Nephron (organoid): ENCODE measurements at regions not wholly inside any gene's neighbourhood (a gene's known extent, or its start where the extent isn't known, plus 50 kb on each side); places are given as distances from the start of the nearest gene placed in this dataset.

Experiments
- H3K27ac Mint-ChIP-seq, 3 experiments: 2 replicates each; pipeline ENCODE4 v1.8.0; 2020; ENCODE audit warnings: mixed read lengths in 3 of 3, mild to moderate bottlenecking in 2 of 3, moderate library complexity in 1 of 3
- H3K27me3 Mint-ChIP-seq: 2 replicates; pipeline ENCODE4 v1.8.0; 2021; ENCODE audit warnings: low read depth, mild to moderate bottlenecking, moderate library complexity, mixed read lengths
- H3K36me3 Mint-ChIP-seq: 2 replicates; pipeline ENCODE4 v1.8.0; 2020; ENCODE audit warnings: low read depth, mixed read lengths
- H3K4me1 Mint-ChIP-seq: 2 replicates; pipeline ENCODE4 v1.8.0; 2020; ENCODE audit warnings: mixed read lengths
- H3K4me3 Mint-ChIP-seq, 3 experiments: 2 replicates each; pipeline ENCODE4 v1.8.0; 2020; ENCODE audit warnings: mild to moderate bottlenecking in 3 of 3, mixed read lengths in 3 of 3, moderate library complexity in 2 of 3
- H3K9me3 Mint-ChIP-seq: 2 replicates; pipeline ENCODE4 v1.8.0; 2020; ENCODE audit warnings: mixed read lengths
- CTCF ChIP-seq, 3 experiments: fragments of 200-600 bp; sonication (generic); IDR thresholded peaks; one replicate each; pipeline ENCODE4 v1.5.0; 2021; ENCODE audit warnings: antibody characterized with exemption in 3 of 3; ENCODE audit not compliant: unreplicated experiment in 3 of 3

GRCh38 chr2:220936641-220937197, 635.4 kb downstream of the EPHA4 start:
- TF ChIP-seq CTCF (IDR thresholded peaks at IDR 0.05; ENCODE audit: unreplicated experiment in 3 of 3): no peak
- H3K9me3 Mint-ChIP-seq: peaks cover 3% of the 10 kb centered on the region
- H3K27ac Mint-ChIP-seq: no peak overlapping the region
- H3K4me3 Mint-ChIP-seq: no peak overlapping the region
- peaks cover 16% of the 10 kb centered on the region for H3K27me3 Mint-ChIP-seq
- H3K4me1 Mint-ChIP-seq: peaks cover 10% of the 10 kb centered on the region
- H3K36me3 Mint-ChIP-seq: no peaks in the 10 kb centered on the region

- no peaks in the 10 kb centered on the region for H3K36me3 Mint-ChIP-seq
- no peak overlapping the region for H3K4me3 Mint-ChIP-seq
- no peak overlapping the region for H3K27ac Mint-ChIP-seq
- no peak for TF ChIP-seq CTCF (IDR thresholded peaks at IDR 0.05; ENCODE audit: unreplicated experiment in 3 of 3)
- H3K27me3 Mint-ChIP-seq: peaks cover 16% of the 10 kb centered on the region
- H3K4me1 Mint-ChIP-seq: peaks cover 10% of the 10 kb centered on the region
- H3K9me3 Mint-ChIP-seq: peaks cover 3% of the 10 kb centered on the region
These were observed 634.9 kb downstream of the EPHA4 start for GRCh38 chr2:220937245-220937644.

- Mint-ChIP-seq H3K27me3 (peaks cover 16% of the 10 kb centered on the region), H3K4me3 (no peak overlapping the region), H3K4me1 (peaks cover 7% of the 10 kb centered on the region), H3K36me3 (no peaks in the 10 kb centered on the region), H3K27ac (no peak overlapping the region), H3K9me3 (peaks cover 3% of the 10 kb centered on the region)
- no peak for TF ChIP-seq CTCF (IDR thresholded peaks at IDR 0.05; ENCODE audit: unreplicated experiment in 3 of 3)
These were observed 631.5 kb downstream of the EPHA4 start for GRCh38 chr2:220940646-220941045.

- Mint-ChIP-seq H3K4me3 (no peak overlapping the region), H3K36me3 (no peaks in the 10 kb centered on the region), H3K27ac (no peak overlapping the region), H3K9me3 (peaks cover 3% of the 10 kb centered on the region), H3K4me1 (peaks cover 5% of the 10 kb centered on the region), H3K27me3 (peaks cover 10% of the 10 kb centered on the region)
- no peak for TF ChIP-seq CTCF (IDR thresholded peaks at IDR 0.05; ENCODE audit: unreplicated experiment in 3 of 3)
These were observed 630.4 kb downstream of the EPHA4 start for GRCh38 chr2:220941683-220942082.

GRCh38 chr2:220946552-220946951, 625.6 kb downstream of the EPHA4 start:
- TF ChIP-seq CTCF (IDR thresholded peaks at IDR 0.05; ENCODE audit: unreplicated experiment in 3 of 3): no peak
- no peak overlapping the region for H3K27ac Mint-ChIP-seq
- peaks cover 4% of the 10 kb centered on the region for H3K27me3 Mint-ChIP-seq
- no peaks in the 10 kb centered on the region for H3K9me3 Mint-ChIP-seq
- H3K4me1 Mint-ChIP-seq: peaks cover 9% of the 10 kb centered on the region
- H3K36me3 Mint-ChIP-seq: no peaks in the 10 kb centered on the region
- no peak overlapping the region for H3K4me3 Mint-ChIP-seq

GRCh38 chr2:220948579-220948978, 623.5 kb downstream of the EPHA4 start:
- Mint-ChIP-seq H3K27me3 (peaks cover 4% of the 10 kb centered on the region), H3K4me3 (no peak overlapping the region), H3K36me3 (peaks cover 3% of the 10 kb centered on the region), H3K9me3 (peaks cover 8% of the 10 kb centered on the region), H3K4me1 (peaks cover 9% of the 10 kb centered on the region), H3K27ac (no peak overlapping the region)
- no peak for TF ChIP-seq CTCF (IDR thresholded peaks at IDR 0.05; ENCODE audit: unreplicated experiment in 3 of 3)
